ENCODE measurements at regions not wholly inside any gene's neighbourhood (a gene's known extent, or its start where the extent isn't known, plus 50 kb on each side); places are given as distances from the start of the nearest gene placed in this dataset.

DNA sequence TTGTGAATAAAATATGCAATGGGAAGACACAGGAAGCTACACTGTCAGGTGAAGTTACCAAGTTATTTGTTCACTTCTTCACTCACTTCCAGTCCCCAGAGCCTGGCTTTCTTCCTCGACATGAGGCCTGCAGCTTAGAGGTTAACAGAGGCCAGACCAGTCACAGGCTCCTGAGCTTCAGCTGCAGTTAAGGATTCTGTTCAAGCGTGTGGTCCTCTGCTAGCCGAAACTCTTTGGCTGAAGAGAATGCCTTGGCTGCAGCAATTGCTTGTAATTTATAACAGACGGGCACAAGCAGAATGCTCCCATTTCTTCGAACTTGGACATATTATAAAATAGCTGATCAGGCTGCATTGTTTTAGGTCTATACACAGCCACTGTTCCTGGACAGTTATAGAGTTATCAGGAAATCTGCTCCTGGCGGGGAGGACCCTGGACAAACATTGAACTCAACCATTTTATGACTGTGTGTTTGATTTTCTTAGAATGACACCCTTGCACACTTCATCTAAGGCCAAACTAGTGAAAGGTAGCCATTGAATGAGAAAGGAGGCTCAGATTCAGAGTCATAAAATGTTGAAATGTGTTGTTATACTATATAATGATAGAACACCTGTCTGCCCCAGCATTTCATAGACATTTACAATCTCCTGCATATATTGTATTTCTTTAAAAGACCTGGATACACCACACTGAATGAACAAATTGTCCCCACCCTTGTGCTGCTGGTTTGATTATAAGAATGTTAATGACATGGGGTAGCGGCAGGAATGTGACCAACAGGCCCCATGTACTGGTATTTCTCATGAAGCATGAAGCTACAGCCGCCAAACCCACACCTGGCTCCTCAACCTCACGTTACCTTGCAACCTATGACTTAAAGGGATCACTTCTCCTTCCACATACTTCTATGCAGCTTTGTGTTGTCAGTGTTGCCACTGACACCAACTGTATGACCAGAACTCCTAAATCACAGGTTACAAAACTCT is 153.6 kb downstream of the TDRD15 start:
- TF ChIP-seq YY1 (IDR thresholded peaks at IDR 0.05; ENCODE audit: insufficient read depth, insufficient read length) (no peak), ZNF274 (IDR thresholded peaks at IDR 0.05; ENCODE audit: low read depth, low read length) (no peak), SUZ12 (IDR thresholded peaks at IDR 0.05; ENCODE audit: extremely low read depth, insufficient read depth, insufficient read length) (no peak)
